Esophagus muscularis mucosa (tissue), 4 donors: ENCODE measurements at regions not wholly inside any gene's neighbourhood (a gene's known extent, or its start where the extent isn't known, plus 50 kb on each side); places are given as distances from the start of the nearest gene placed in this dataset.

ENCODE experiments used
- EP300 ChIP-seq: sonication (generic); formaldehyde crosslinking; IDR thresholded peaks from one replicate; pipeline ENCODE4 v1.6.1; 2017; ENCODE audit warnings: antibody characterized with exemption
- POLR2A ChIP-seq: fragments of 450-650 bp; IDR thresholded peaks from one replicate; pipeline ENCODE4 v1.6.1; 2017; ENCODE audit warnings: antibody characterized with exemption, moderate library complexity, mild to moderate bottlenecking, low read depth
- POLR2AphosphoS5 ChIP-seq, 2 donors: sonication (generic); formaldehyde crosslinking; IDR thresholded peaks; one replicate each; pipeline ENCODE4 v1.6.1; 2017; ENCODE audit warnings: antibody characterized with exemption in 2 of 2
- TF ChIP-seq, protein P1 (sequence below), 3 experiments: fragments of 200-600 bp in 2 of 3; fragments of 450-650 bp in 1 of 3; sonication (generic) in 2 of 3; IDR thresholded peaks; one replicate each; pipeline ENCODE4 v1.5.1; 2017 to 2019; ENCODE audit warnings: antibody characterized with exemption in 3 of 3, mild to moderate bottlenecking in 2 of 3, moderate library complexity in 1 of 3

DNA sequence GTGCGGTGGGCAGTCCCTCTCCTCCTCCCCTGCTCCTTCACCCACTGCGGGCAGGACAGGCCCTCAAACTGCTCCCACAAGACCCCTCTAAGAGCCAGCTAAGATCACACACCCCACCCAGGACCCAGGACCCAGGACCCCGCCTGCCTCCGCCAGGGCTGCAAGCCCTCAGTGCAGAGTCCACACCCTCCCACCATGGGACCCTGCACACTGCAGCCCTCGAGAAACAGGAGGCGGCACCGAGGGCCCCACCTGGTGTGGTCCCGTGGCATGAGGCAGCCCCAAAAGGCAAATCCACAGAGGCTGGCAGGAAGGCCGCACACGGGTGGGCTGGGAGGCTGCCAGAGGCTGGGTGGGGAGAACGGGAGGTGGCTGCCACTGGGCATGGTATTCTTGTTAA lies 94.7 kb downstream of the ENGASE start:
- TF ChIP-seq POLR2A, result no peak
- TF ChIP-seq, protein P1, sequence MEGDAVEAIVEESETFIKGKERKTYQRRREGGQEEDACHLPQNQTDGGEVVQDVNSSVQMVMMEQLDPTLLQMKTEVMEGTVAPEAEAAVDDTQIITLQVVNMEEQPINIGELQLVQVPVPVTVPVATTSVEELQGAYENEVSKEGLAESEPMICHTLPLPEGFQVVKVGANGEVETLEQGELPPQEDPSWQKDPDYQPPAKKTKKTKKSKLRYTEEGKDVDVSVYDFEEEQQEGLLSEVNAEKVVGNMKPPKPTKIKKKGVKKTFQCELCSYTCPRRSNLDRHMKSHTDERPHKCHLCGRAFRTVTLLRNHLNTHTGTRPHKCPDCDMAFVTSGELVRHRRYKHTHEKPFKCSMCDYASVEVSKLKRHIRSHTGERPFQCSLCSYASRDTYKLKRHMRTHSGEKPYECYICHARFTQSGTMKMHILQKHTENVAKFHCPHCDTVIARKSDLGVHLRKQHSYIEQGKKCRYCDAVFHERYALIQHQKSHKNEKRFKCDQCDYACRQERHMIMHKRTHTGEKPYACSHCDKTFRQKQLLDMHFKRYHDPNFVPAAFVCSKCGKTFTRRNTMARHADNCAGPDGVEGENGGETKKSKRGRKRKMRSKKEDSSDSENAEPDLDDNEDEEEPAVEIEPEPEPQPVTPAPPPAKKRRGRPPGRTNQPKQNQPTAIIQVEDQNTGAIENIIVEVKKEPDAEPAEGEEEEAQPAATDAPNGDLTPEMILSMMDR (IDR thresholded peaks at IDR 0.05), result no peak
- TF ChIP-seq POLR2AphosphoS5 (IDR thresholded peaks at IDR 0.05), result no peak
- TF ChIP-seq EP300, result no peak
